ENCODE measurements at regions not wholly inside any gene's neighbourhood (a gene's known extent, or its start where the extent isn't known, plus 50 kb on each side); places are given as distances from the start of the nearest gene placed in this dataset.

DNA sequence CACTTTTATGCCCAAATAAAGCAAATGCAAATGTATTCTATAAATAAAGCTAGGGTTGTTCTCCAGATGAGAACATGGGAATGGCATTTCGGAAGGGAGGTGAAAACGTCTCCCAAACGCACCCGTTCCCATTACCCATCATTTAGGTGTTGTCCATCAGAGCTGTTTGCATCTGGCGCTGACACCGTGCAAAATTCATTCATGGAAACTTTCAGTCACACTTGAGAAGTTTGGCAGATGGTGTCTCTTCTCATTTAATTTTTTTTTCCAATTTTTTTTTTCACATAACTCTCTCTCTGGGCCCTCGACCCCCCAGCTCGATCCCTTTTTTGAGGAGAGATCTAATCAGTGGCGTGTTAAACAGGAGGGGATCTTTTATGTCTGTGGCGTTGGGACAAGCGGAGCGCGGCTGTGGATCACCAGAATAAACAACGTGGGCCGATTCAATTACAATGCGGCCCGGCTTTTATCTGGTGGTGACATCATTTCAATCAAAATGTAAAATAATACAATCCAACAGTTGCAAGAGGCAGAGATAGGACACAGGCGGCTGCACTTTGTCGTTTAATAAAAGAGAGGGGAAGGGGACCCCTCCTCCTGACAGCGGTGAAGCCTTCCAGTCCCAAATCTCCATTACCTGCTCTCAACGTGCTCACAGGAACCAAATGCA is 246.1 kb upstream of the IRX4 start:
- DNase-seq (ENCODE audit: extremely low read depth, low read depth) = no peak
- TF ChIP-seq, protein P1, sequence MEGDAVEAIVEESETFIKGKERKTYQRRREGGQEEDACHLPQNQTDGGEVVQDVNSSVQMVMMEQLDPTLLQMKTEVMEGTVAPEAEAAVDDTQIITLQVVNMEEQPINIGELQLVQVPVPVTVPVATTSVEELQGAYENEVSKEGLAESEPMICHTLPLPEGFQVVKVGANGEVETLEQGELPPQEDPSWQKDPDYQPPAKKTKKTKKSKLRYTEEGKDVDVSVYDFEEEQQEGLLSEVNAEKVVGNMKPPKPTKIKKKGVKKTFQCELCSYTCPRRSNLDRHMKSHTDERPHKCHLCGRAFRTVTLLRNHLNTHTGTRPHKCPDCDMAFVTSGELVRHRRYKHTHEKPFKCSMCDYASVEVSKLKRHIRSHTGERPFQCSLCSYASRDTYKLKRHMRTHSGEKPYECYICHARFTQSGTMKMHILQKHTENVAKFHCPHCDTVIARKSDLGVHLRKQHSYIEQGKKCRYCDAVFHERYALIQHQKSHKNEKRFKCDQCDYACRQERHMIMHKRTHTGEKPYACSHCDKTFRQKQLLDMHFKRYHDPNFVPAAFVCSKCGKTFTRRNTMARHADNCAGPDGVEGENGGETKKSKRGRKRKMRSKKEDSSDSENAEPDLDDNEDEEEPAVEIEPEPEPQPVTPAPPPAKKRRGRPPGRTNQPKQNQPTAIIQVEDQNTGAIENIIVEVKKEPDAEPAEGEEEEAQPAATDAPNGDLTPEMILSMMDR (IDR thresholded peaks at IDR 0.05; ENCODE audit: low read depth, low read length) = no peak

- TF ChIP-seq, protein P1 (IDR thresholded peaks at IDR 0.05; ENCODE audit: low read depth, low read length) = no peak
- DNase-seq (ENCODE audit: extremely low read depth, low read depth) = no peak
Measured at GRCh38 chr5:2126512-2126911, 243.8 kb upstream of the IRX4 start.

- no peak for DNase-seq (ENCODE audit: extremely low read depth, low read depth)
- TF ChIP-seq, protein P1 (IDR thresholded peaks at IDR 0.05; ENCODE audit: low read depth, low read length) = no peak
Measured at GRCh38 chr5:2125901-2126265, 243.2 kb upstream of the IRX4 start.

- TF ChIP-seq, protein P1 (IDR thresholded peaks at IDR 0.05; ENCODE audit: low read depth, low read length) = no peak
Measured at GRCh38 chr5:2125171-2125900, 242.6 kb upstream of the IRX4 start.

DNA sequence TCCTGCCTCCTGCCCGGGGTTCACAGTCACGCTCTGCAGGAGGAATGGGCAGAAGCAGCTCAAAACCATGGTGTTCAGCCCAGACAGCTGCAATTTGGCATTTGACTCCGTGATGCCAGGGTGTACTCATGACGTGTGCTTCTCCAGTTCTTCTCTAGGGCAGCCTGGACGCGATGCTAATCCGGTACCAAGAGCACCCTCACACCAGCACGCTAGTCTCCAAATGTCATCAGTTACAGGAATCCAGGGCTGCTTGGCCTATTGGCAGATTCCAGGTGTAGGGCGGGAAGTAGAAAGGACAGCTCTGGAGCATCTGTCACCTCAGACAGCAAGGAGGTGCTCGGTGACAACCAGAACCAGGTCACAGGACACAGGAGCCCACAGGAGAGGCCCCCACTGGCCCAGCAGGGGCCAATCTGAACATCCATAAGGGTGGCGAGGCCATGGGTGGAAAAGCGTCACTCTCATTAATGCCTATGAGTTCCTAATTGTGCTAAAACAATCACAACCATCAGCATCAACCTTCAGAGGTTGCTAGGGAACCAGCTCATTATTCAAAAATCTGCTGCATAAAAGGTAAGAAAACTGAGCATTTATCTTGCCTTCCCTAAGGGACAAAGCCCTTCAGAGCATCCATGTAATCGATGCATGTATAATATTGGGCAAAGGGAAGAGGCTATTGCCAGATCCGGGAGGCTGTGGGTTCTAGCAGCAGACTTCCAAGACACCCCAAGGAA is 241.9 kb upstream of the IRX4 start:
- TF ChIP-seq, protein P1 (IDR thresholded peaks at IDR 0.05; ENCODE audit: low read depth, low read length) = no peak
- no peak for DNase-seq (ENCODE audit: extremely low read depth, low read depth)

More at GRCh38 chr5:2125171-2125900, 242.6 kb upstream of the IRX4 start:
- no peak for DNase-seq (ENCODE audit: extremely low read depth, low read depth)

DNA sequence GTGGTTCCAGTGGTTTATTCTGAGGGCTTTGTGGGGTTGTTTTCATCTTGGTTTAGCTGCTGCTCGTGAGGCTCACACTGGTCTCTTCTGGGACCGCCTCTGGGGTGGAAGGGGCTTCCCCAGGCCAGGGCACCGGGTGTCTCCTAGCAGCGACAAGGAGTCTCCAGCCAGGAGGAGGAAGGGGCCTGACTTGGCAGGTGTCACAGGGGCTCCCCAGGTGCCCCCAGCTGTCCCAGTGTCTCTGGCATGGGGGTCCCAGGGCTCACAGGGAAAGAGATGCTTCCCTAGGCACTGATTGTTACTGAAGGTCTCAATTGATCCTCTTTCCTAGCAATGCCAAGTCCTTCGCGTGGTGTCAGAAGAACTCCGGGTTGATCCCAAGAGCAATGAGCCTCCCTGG is 241.1 kb upstream of the IRX4 start:
- DNase-seq (ENCODE audit: extremely low read depth, low read depth) = no peak
- TF ChIP-seq, protein P1 (IDR thresholded peaks at IDR 0.05; ENCODE audit: low read depth, low read length) = no peak

DNA sequence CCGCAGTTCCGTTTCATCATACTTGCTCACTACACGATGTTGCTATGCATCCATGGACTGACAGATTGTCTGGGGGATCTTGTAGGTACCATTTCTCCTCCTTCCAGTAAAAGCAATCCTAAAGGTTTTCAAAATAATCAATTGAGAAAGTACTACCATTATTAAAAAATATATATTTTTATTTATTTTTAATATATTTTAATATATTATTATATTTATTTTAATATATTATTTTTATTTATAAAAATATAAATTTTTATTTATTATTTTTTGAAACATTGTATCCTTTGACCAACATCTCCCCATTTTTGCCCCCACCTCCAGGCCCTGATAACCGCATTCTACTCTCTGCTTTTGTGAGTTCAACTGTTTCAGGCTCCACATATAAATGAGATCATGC is 237.6 kb upstream of the IRX4 start:
- TF ChIP-seq, protein P1 (IDR thresholded peaks at IDR 0.05; ENCODE audit: low read depth, low read length) = no peak
- no peak for DNase-seq (ENCODE audit: extremely low read depth, low read depth)

All from AG09319 (cell line).